Loucy (cell line): ENCODE measurements at regions not wholly inside any gene's neighbourhood (a gene's known extent, or its start where the extent isn't known, plus 50 kb on each side); places are given as distances from the start of the nearest gene placed in this dataset.

Source experiments
- H2AFZ ChIP-seq: fragments of 200-600 bp; sonication (generic); 2 replicates; pipeline ENCODE4 v1.6.0; 2016; ENCODE audit warnings: antibody characterized with exemption, mild to moderate bottlenecking, low read length, moderate library complexity
- H3F3A ChIP-seq: fragments of 200-600 bp; 2 replicates; pipeline ENCODE4 v1.6.0; 2016; ENCODE audit warnings: antibody characterized with exemption, low read depth, mild to moderate bottlenecking
- H3K27me3 ChIP-seq: fragments of 200-600 bp; sonication (generic); 2 replicates; pipeline ENCODE4 v1.6.1; 2014; ENCODE audit warnings: low read length, mild to moderate bottlenecking; ENCODE audit not compliant: insufficient read depth, poor library complexity, severe bottlenecking
- H3K36me3 ChIP-seq: fragments of 200-600 bp; sonication (generic); 2 replicates; pipeline ENCODE4 v1.6.1; 2016; ENCODE audit warnings: low read length; ENCODE audit not compliant: insufficient read depth
- H3K4me1 ChIP-seq: fragments of 200-600 bp; sonication (generic); 2 replicates; pipeline ENCODE4 v1.5.1; 2014; ENCODE audit warnings: low read length, mild to moderate bottlenecking; ENCODE audit not compliant: insufficient read depth, poor library complexity, severe bottlenecking
- H3K4me2 ChIP-seq: fragments of 200-600 bp; sonication (generic); 2 replicates; pipeline ENCODE4 v1.6.0; 2014; ENCODE audit warnings: antibody characterized with exemption, low read length, low read depth, mild to moderate bottlenecking; ENCODE audit not compliant: poor library complexity, severe bottlenecking
- H3K4me3 ChIP-seq: fragments of 200-600 bp; sonication (generic); 2 replicates; pipeline ENCODE4 v1.5.1; 2014; ENCODE audit warnings: low read length, mild to moderate bottlenecking, mixed read lengths; ENCODE audit not compliant: poor library complexity, severe bottlenecking
- H3K79me2 ChIP-seq: fragments of 200-600 bp; sonication (generic); 2 replicates; pipeline ENCODE4 v1.6.1; 2014; ENCODE audit warnings: low read length; ENCODE audit not compliant: insufficient read depth
- H3K9ac ChIP-seq: fragments of 200-600 bp; sonication (generic); 2 replicates; pipeline ENCODE4 v1.6.0; 2014; ENCODE audit warnings: mild to moderate bottlenecking, low read depth, low read length, moderate library complexity; ENCODE audit not compliant: poor library complexity, severe bottlenecking
- H3K9me2 ChIP-seq: fragments of 200-600 bp; sonication (generic); replicated peaks from 2 replicates; pipeline ENCODE4 v1.6.1; 2016; ENCODE audit warnings: low read depth, low read length, mixed read lengths
- H3K9me3 ChIP-seq: fragments of 200-600 bp; sonication (generic); 2 replicates; pipeline ENCODE4 v1.6.1; 2014; ENCODE audit warnings: mild to moderate bottlenecking, antibody characterized with exemption, low read length, low read depth; ENCODE audit not compliant: insufficient read depth
- H4K20me1 ChIP-seq: fragments of 200-600 bp; sonication (generic); 2 replicates; pipeline ENCODE4 v1.6.0; 2014; ENCODE audit warnings: antibody characterized with exemption, low read length, mild to moderate bottlenecking; ENCODE audit not compliant: insufficient read depth, poor library complexity, severe bottlenecking
- CTCF ChIP-seq: fragments of 200-600 bp; sonication (generic); conservative IDR thresholded peaks from 2 replicates; pipeline ENCODE4 v1.5.1; 2014; ENCODE audit warnings: mild to moderate bottlenecking, antibody characterized with exemption, low read length
- EZH2phosphoT487 ChIP-seq: fragments of 200-600 bp; IDR thresholded peaks from 2 replicates; pipeline ENCODE4 v1.6.1; 2018; ENCODE audit warnings: antibody characterized with exemption, mild to moderate bottlenecking, moderate library complexity, borderline replicate concordance

DNA sequence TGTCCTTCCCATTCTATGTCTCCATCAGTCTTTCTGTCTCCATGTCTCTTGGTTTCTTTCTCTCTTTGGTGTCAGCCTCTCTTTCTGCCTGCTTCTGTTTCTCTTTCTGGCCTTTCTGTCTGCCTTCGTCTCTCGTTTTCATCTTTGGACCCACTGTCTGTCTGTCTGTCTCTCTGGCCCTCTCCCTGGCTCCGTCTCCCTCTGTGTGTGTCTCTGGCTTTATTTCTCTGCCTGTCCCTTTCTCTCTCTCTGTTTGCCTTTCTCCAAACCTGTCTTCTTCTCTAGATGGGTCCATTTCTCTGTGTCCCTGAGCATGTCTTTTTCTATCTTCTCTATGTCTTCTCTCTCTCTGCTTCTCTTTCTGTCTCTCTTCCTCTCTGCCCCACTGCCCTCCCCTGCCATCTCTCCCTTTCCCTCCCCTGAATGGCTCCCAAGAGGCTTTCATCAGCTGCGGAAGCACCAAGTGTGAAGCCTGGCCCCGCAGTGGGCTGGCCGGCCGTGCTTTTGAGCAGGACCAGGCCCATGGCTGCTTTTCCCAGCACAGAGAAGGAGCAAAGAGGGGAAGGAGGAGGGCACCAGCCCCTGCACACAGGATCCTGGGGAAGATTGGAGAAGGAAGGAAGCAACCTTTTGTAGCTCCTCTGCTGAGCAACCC is 57.4 kb downstream of the PJA1 start:
- Histone ChIP-seq H3K27me3 (no peaks in the 10 kb centered on the region), H3K9ac (no peak overlapping the region), H4K20me1 (no peaks in the 10 kb centered on the region), H3K4me1 (no peaks in the 10 kb centered on the region), H3K4me3 (no peak overlapping the region), H3K4me2 (no peak overlapping the region), H2AFZ (no peak overlapping the region), H3K36me3 (no peaks in the 10 kb centered on the region), H3K9me2 (no peaks in the 10 kb centered on the region), H3F3A (no peaks in the 10 kb centered on the region), H3K9me3 (no peaks in the 10 kb centered on the region), H3K79me2 (no peaks in the 10 kb centered on the region)
- no peak for TF ChIP-seq CTCF
- TF ChIP-seq EZH2phosphoT487, result no peak

DNA sequence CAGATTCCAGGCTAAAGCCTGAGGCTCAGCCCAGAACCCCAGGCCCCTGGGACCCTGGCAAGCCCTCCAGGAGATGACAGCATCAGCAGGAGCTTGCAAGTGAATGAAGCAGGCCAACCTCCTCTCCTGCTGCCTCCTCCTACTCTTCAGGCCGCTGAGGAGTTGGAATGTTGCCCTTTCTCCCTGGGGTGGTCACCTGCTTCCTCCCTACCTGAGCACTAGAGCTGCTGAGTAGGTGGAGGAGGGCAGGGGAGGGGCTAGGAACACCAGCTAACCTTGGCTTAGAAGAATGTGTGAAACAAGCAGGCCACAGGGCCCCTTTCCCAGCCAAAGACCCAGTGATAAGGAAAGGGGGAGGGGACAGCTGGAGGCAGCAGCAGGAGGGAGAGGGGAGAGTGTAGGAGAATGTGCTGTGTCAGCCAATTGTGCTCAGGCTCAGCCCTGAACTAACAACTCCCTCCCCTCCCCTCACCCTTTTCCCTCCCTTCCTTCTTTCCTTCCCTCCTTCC is 58.0 kb downstream of the PJA1 start:
- no peaks in the 10 kb centered on the region for H4K20me1 ChIP-seq

DNA sequence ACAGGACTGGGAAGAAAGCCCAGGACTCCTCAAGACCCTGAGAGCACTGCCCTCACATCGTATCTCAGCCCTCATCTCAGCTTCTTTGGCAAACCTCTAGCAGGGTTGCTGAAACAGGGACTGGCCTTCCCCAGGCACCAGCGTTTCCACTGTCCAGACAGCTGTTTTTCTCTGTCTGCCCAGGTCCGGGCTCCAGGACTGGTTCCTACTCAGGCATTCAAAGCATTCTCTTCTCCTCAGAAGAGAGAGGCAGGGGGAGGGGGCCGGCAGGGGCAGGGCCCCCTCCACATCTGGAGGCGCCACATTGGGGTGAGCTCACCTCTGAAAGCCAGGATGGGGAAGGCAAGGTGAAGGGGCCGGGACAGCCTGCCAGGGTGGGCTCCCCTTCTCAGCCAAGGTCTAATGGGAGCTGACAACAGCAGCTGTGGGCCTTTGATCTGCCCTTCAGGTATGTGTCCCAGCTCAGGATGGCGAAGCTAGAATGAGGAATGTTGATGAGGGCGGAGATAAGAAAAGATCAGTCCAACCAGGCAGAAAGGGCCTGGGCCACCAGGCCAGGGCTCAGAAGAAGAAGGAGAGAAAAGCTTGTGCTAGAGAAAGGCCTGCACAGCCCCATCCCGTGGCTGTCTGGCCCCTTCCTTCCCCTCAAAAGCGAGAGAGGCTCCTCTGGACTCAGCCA is 60.4 kb downstream of the PJA1 start:
- H3K9me2 ChIP-seq, result no peaks in the 10 kb centered on the region
- no peak overlapping the region for H3K9ac ChIP-seq
- H3F3A ChIP-seq, result no peaks in the 10 kb centered on the region
- no peak overlapping the region for H2AFZ ChIP-seq
- H3K27me3 ChIP-seq, result no peaks in the 10 kb centered on the region
- H3K79me2 ChIP-seq, result no peaks in the 10 kb centered on the region
- no peaks in the 10 kb centered on the region for H3K9me3 ChIP-seq
- H3K36me3 ChIP-seq, result no peaks in the 10 kb centered on the region
- no peak for TF ChIP-seq CTCF
- no peak for TF ChIP-seq EZH2phosphoT487
- no peaks in the 10 kb centered on the region for H3K4me1 ChIP-seq
- no peaks in the 10 kb centered on the region for H4K20me1 ChIP-seq
- H3K4me2 ChIP-seq, result no peak overlapping the region
- H3K4me3 ChIP-seq, result no peak overlapping the region

More for the DNA sequence above, 58.0 kb downstream of the PJA1 start:
- no peak overlapping the region for H3K4me3 ChIP-seq
- no peaks in the 10 kb centered on the region for H3K9me3 ChIP-seq
- H3K79me2 ChIP-seq, result no peaks in the 10 kb centered on the region
- no peaks in the 10 kb centered on the region for H3K36me3 ChIP-seq
- no peaks in the 10 kb centered on the region for H3K27me3 ChIP-seq
- TF ChIP-seq EZH2phosphoT487, result no peak
- TF ChIP-seq CTCF, result no peak
- H3K9ac ChIP-seq, result no peak overlapping the region
- H3F3A ChIP-seq, result no peaks in the 10 kb centered on the region
- H3K4me2 ChIP-seq, result no peak overlapping the region
- no peaks in the 10 kb centered on the region for H3K4me1 ChIP-seq
- H2AFZ ChIP-seq, result no peak overlapping the region
- H3K9me2 ChIP-seq, result no peaks in the 10 kb centered on the region
